Keratinocyte (primary cell): ENCODE measurements at regions not wholly inside any gene's neighbourhood (a gene's known extent, or its start where the extent isn't known, plus 50 kb on each side); places are given as distances from the start of the nearest gene placed in this dataset.

Experiments
- CTCF ChIP-seq, 3 experiments: IDR thresholded peaks in 1 of 3; conservative IDR thresholded peaks in 1 of 3; optimal IDR thresholded peaks in 1 of 3; 2 replicates in 2 of 3; 3 replicates in 1 of 3; pipeline versions ENCODE3 to v1.5.1; 2011; ENCODE audit warnings: low read length in 3 of 3, mild to moderate bottlenecking in 3 of 3, moderate library complexity in 2 of 3, control low read depth in 1 of 3, inconsistent platforms in 1 of 3; ENCODE audit not compliant: insufficient read depth in 2 of 3; ENCODE audit errors: extremely low read depth in 1 of 3
- EZH2 ChIP-seq: IDR thresholded peaks from one replicate; pipeline ENCODE4 v1.6.1; 2012; ENCODE audit warnings: inconsistent platforms, mild to moderate bottlenecking, low read length, moderate library complexity

DNA sequence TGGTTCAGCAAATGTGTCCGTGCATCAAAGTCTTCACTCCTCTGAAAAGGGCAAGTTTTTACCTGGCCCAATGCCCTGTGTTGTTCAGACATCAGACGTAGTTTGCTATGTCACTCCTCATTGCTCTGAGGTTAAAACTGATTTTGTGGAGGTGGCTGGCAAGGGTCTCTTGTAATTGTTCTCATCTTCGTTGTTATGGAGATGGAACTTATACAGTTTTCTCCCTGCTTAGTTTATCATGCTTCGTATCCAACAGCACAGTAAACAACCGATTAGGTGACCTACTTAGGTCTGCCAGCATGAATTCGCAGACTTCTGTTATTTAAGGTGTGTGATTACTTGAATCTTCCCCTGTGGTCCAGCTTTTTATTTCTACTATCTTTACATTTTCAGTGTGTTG, 274.1 kb upstream of the SMIM30 start:
- no peak for TF ChIP-seq CTCF (optimal IDR thresholded peaks at IDR 0.05 in 1 of 3, IDR thresholded peaks at IDR 0.05 in 1 of 3, conservative IDR thresholded peaks at IDR 0.05 in 1 of 3; ENCODE audit: extremely low read depth in 1 of 3, insufficient read depth in 2 of 3, low read length in 3 of 3)
- TF ChIP-seq EZH2, result no peak
